NB4 (cell line): ENCODE measurements at regions not wholly inside any gene's neighbourhood (a gene's known extent, or its start where the extent isn't known, plus 50 kb on each side); places are given as distances from the start of the nearest gene placed in this dataset.
"Not testable (repeated sequence)": the region's sequence is repeated elsewhere in the genome, so short reads cannot be mapped to it uniquely, and the experiment has no call there.

ENCODE experiments used
- DNase-seq: peaks from one replicate; pipeline ENCODE4 v3.0.0; 2010; ENCODE audit warnings: low read depth
- H3K4me3 ChIP-seq: one replicate; pipeline ENCODE4 v1.5.1; 2011; ENCODE audit warnings: mild to moderate bottlenecking, low read depth, low read length, moderate library complexity
- CTCF ChIP-seq: IDR thresholded peaks from one replicate; pipeline ENCODE4 v1.5.1; 2012; ENCODE audit warnings: low read depth, low read length
- MAX ChIP-seq: IDR thresholded peaks from 2 replicates; pipeline ENCODE4 v1.6.1; 2011; ENCODE audit warnings: low read depth, low read length
- MYC ChIP-seq: IDR thresholded peaks from 2 replicates; pipeline ENCODE4 v1.6.1; 2011; ENCODE audit warnings: low read depth, low read length
- POLR2A ChIP-seq: IDR thresholded peaks from 2 replicates; pipeline ENCODE4 v1.6.1; 2011; ENCODE audit warnings: mild to moderate bottlenecking; ENCODE audit not compliant: insufficient read length; ENCODE audit errors: extremely low read depth

- no peak overlapping the region for H3K4me3 ChIP-seq
- TF ChIP-seq POLR2A (no peak), MYC (no peak), MAX (no peak), CTCF (no peak)
- DNase-seq: no peak
Observed at GRCh38 chr7:53611043-53611442, 575.6 kb downstream of the POM121L12 start.

- H3K4me3 ChIP-seq: no peak overlapping the region
- no peak for TF ChIP-seq POLR2A
- TF ChIP-seq MAX: no peak
- no peak for TF ChIP-seq MYC
- no peak for TF ChIP-seq CTCF
- no peak for DNase-seq
Observed at GRCh38 chr7:53624356-53624755, 588.9 kb downstream of the POM121L12 start.

GRCh38 chr7:53628775-53629174 lies 593.3 kb downstream of the POM121L12 start:
- TF ChIP-seq POLR2A: no peak
- no peak for TF ChIP-seq MYC
- TF ChIP-seq MAX: no peak
- no peak overlapping the region for H3K4me3 ChIP-seq
- DNase-seq: no peak

- H3K4me3 ChIP-seq, DNase-seq: not testable (repeated sequence)
Observed at GRCh38 chr7:53635251-53635650, 599.8 kb downstream of the POM121L12 start.

GRCh38 chr7:53638517-53638916 lies 603.1 kb downstream of the POM121L12 start:
- DNase-seq: no peak
- TF ChIP-seq CTCF (no peak), POLR2A (no peak), MAX (no peak), MYC (no peak)
- no peak overlapping the region for H3K4me3 ChIP-seq

GRCh38 chr7:53641091-53641490 lies 605.7 kb downstream of the POM121L12 start:
- TF ChIP-seq POLR2A (no peak), MAX (no peak), MYC (no peak), CTCF (no peak)
- H3K4me3 ChIP-seq: no peak overlapping the region
- no peak for DNase-seq

- DNase-seq: no peak
- H3K4me3 ChIP-seq: no peak overlapping the region
- TF ChIP-seq CTCF (no peak), MYC (no peak), POLR2A (no peak), MAX (no peak)
Observed at GRCh38 chr7:53642361-53642760, 606.9 kb downstream of the POM121L12 start.
